HG02973 (cell line): ENCODE measurements at regions not wholly inside any gene's neighbourhood (a gene's known extent, or its start where the extent isn't known, plus 50 kb on each side); places are given as distances from the start of the nearest gene placed in this dataset.
"Not testable (repeated sequence)": the region's sequence is repeated elsewhere in the genome, so short reads cannot be mapped to it uniquely, and the experiment has no call there.

ENCODE experiments used
- ATAC-seq: cut with Tn5 transposase; IDR thresholded peaks from one replicate; pipeline ENCODE4 v1.9.1; 2021; ENCODE audit warnings: moderate library complexity; ENCODE audit not compliant: unreplicated experiment

- not testable (repeated sequence) for ATAC-seq
Observed at GRCh38 chr13:21261487-21262216, 85.2 kb downstream of the MRPL57 start.

GRCh38 chr13:21263909-21264308, 87.5 kb downstream of the MRPL57 start:
- not testable (repeated sequence) for ATAC-seq

GRCh38 chr13:21268485-21268884, 92.0 kb downstream of the MRPL57 start:
- not testable (repeated sequence) for ATAC-seq

GRCh38 chr13:21272439-21272838, 96.0 kb downstream of the MRPL57 start:
- ATAC-seq, result not testable (repeated sequence)

GRCh38 chr13:21274457-21274856, 98.0 kb downstream of the MRPL57 start:
- not testable (repeated sequence) for ATAC-seq

GRCh38 chr13:21282065-21282464, 105.6 kb downstream of the MRPL57 start:
- ATAC-seq, result no peak

GRCh38 chr13:21287331-21287907, 111.0 kb downstream of the MRPL57 start:
- ATAC-seq, result no peak

GRCh38 chr13:21289475-21289874, 113.0 kb downstream of the MRPL57 start:
- ATAC-seq, result no peak

GRCh38 chr13:21290442-21291002, 114.1 kb downstream of the MRPL57 start:
- ATAC-seq, result not testable (repeated sequence)

GRCh38 chr13:21291840-21292239, 115.4 kb downstream of the MRPL57 start:
- ATAC-seq, result no peak

- ATAC-seq, result peak; percentile 35
Observed at GRCh38 chr13:21296991-21297390, 120.5 kb downstream of the MRPL57 start.

- ATAC-seq, result no peak
Observed at GRCh38 chr13:21297447-21297846, 121.0 kb downstream of the MRPL57 start.

- ATAC-seq, result peak; percentile 89
Observed at GRCh38 chr13:21297914-21298831, 121.7 kb downstream of the MRPL57 start.

GRCh38 chr13:21304256-21304655, 127.8 kb downstream of the MRPL57 start:
- ATAC-seq, result no peak

GRCh38 chr13:21306300-21307073, 130.0 kb downstream of the MRPL57 start:
- ATAC-seq, result not testable (repeated sequence)

GRCh38 chr13:21307158-21307557, 130.7 kb downstream of the MRPL57 start:
- not testable (repeated sequence) for ATAC-seq

GRCh38 chr13:21308906-21309305, 132.4 kb downstream of the MRPL57 start:
- no peak for ATAC-seq

- ATAC-seq, result no peak
Observed at GRCh38 chr13:21309542-21310172, 133.2 kb downstream of the MRPL57 start.

GRCh38 chr13:21310220-21310619, 133.8 kb downstream of the MRPL57 start:
- no peak for ATAC-seq

GRCh38 chr13:21314976-21315375, 138.5 kb downstream of the MRPL57 start:
- ATAC-seq, result not testable (repeated sequence)
